ENCODE measurements at regions not wholly inside any gene's neighbourhood (a gene's known extent, or its start where the extent isn't known, plus 50 kb on each side); places are given as distances from the start of the nearest gene placed in this dataset.

DNA sequence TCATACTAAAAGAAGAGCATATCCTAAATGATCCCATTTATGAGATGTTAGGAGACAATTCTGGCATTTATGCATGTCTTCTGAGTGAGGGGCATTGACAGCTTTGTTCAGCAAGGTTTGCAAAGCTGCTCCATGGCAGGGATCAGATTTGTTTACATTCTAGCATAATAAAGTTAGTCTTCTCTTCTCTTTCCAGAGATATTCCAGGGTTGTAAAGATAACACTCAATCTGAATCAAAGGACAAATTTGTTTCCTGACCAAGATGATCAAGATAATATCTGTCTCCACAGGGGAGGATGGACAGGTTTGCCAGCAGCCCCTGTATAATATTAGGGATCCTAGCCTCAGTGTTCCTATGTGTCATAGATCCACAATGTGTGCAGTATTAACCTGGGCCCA lies 77.5 kb upstream of the ZC3H12C start:
- no peak for TF ChIP-seq TAF1 (IDR thresholded peaks at IDR 0.05; ENCODE audit: low read depth, low read length)
- no peak for TF ChIP-seq SPI1 (IDR thresholded peaks at IDR 0.05; ENCODE audit: low read depth, low read length)
- TF ChIP-seq POLR2A (IDR thresholded peaks at IDR 0.05; ENCODE audit: low read depth, low read length), result no peak
- no peak for TF ChIP-seq POLR2AphosphoS5 (IDR thresholded peaks at IDR 0.05; ENCODE audit: low read depth, low read length)
- TF ChIP-seq POU2F2 (IDR thresholded peaks at IDR 0.05; ENCODE audit: low read depth, low read length), result no peak
- TF ChIP-seq PAX5 (IDR thresholded peaks at IDR 0.05; ENCODE audit: insufficient read depth, low read length, severe bottlenecking), result no peak
